KMS-11 (cell line): ENCODE measurements at regions not wholly inside any gene's neighbourhood (a gene's known extent, or its start where the extent isn't known, plus 50 kb on each side); places are given as distances from the start of the nearest gene placed in this dataset.

Experiments
- H2AFZ ChIP-seq: fragments of 200-600 bp; sonication (generic); 2 replicates; pipeline ENCODE4 v1.6.1; 2016; ENCODE audit warnings: antibody characterized with exemption, mixed run types, low read depth
- H3K27ac ChIP-seq: fragments of 200-600 bp; sonication (generic); 2 replicates; pipeline ENCODE4 v1.6.1; 2016; ENCODE audit warnings: mild to moderate bottlenecking, mixed run types
- H3K27me3 ChIP-seq: fragments of 200-600 bp; sonication (generic); 2 replicates; pipeline ENCODE4 v1.6.1; 2017; ENCODE audit warnings: mild to moderate bottlenecking, low read depth, mixed run types, moderate library complexity; ENCODE audit not compliant: insufficient read depth
- H3K36me3 ChIP-seq: fragments of 200-600 bp; sonication (generic); 2 replicates; pipeline ENCODE4 v1.6.1; 2017; ENCODE audit warnings: mild to moderate bottlenecking, mixed run types; ENCODE audit not compliant: insufficient read depth
- H3K4me1 ChIP-seq: fragments of 200-600 bp; sonication (generic); 2 replicates; pipeline ENCODE4 v1.6.1; 2016; ENCODE audit warnings: mild to moderate bottlenecking, low read depth, mixed run types; ENCODE audit not compliant: poor library complexity, severe bottlenecking
- H3K4me2 ChIP-seq: fragments of 200-600 bp; sonication (generic); 2 replicates; pipeline ENCODE4 v1.7.0; 2016; ENCODE audit warnings: mild to moderate bottlenecking, mixed run types
- H3K4me3 ChIP-seq: fragments of 200-600 bp; sonication (generic); IDR thresholded peaks from 2 replicates; pipeline ENCODE4 v1.6.1; 2017; ENCODE audit warnings: low read depth, low read length, mixed read lengths; ENCODE audit not compliant: insufficient read depth
- H3K79me2 ChIP-seq: fragments of 200-600 bp; sonication (generic); 2 replicates; pipeline ENCODE4 v1.6.1; 2016; ENCODE audit warnings: low read depth, mixed run types; ENCODE audit not compliant: insufficient read depth
- H3K9ac ChIP-seq: fragments of 200-600 bp; sonication (generic); 2 replicates; pipeline ENCODE4 v1.6.1; 2016; ENCODE audit warnings: mild to moderate bottlenecking, mixed run types
- H4K20me1 ChIP-seq: fragments of 200-600 bp; sonication (generic); 2 replicates; pipeline ENCODE4 v1.6.1; 2016; ENCODE audit warnings: mild to moderate bottlenecking, mixed run types; ENCODE audit not compliant: insufficient read depth
- CTCF ChIP-seq: fragments of 200-600 bp; sonication (generic); conservative IDR thresholded peaks from 2 replicates; pipeline ENCODE4 v1.6.1; 2017; ENCODE audit warnings: low read depth, mild to moderate bottlenecking, antibody characterized with exemption, low read length, moderate library complexity, mixed read lengths

- Histone ChIP-seq H3K4me1 (no peaks in the 10 kb centered on the region), H3K27ac (no peak overlapping the region), H2AFZ (no peak overlapping the region), H3K79me2 (no peaks in the 10 kb centered on the region), H3K9ac (no peak overlapping the region), H3K27me3 (peaks cover 27% of the 10 kb centered on the region; the same call in 1 of the 2 replicates), H4K20me1 (no peaks in the 10 kb centered on the region), H3K36me3 (no peaks in the 10 kb centered on the region), H3K4me2 (no peak overlapping the region), H3K4me3 (no peak overlapping the region)
- no peak for TF ChIP-seq CTCF
These were observed 61.5 kb downstream of the DLL1 start for GRCh38 chr6:170229396-170229795.

GRCh38 chr6:170228946-170229310 lies 62.0 kb downstream of the DLL1 start:
- H3K4me1 ChIP-seq = no peaks in the 10 kb centered on the region
- H3K4me2 ChIP-seq = no peak overlapping the region
- H3K4me3 ChIP-seq = no peak overlapping the region
- peaks cover 29% of the 10 kb centered on the region; the same call in 1 of the 2 replicates for H3K27me3 ChIP-seq
- H2AFZ ChIP-seq = no peak overlapping the region
- H3K27ac ChIP-seq = no peak overlapping the region
- no peaks in the 10 kb centered on the region for H3K36me3 ChIP-seq
- no peak overlapping the region for H3K9ac ChIP-seq
- no peak for TF ChIP-seq CTCF
- H4K20me1 ChIP-seq = no peaks in the 10 kb centered on the region
- H3K79me2 ChIP-seq = no peaks in the 10 kb centered on the region

GRCh38 chr6:170227996-170228945 lies 62.6 kb downstream of the DLL1 start:
- H3K79me2 ChIP-seq = no peaks in the 10 kb centered on the region
- no peaks in the 10 kb centered on the region for H3K36me3 ChIP-seq
- H3K4me1 ChIP-seq = no peaks in the 10 kb centered on the region
- H3K4me2 ChIP-seq = no peak overlapping the region
- peaks cover 27% of the 10 kb centered on the region; the same call in 1 of the 2 replicates for H3K27me3 ChIP-seq
- H2AFZ ChIP-seq = no peak overlapping the region
- TF ChIP-seq CTCF = no peak
- H4K20me1 ChIP-seq = no peaks in the 10 kb centered on the region
- H3K9ac ChIP-seq = no peak overlapping the region
- H3K27ac ChIP-seq = no peak overlapping the region
- H3K4me3 ChIP-seq = no peak overlapping the region

GRCh38 chr6:170227521-170227983 lies 63.3 kb downstream of the DLL1 start:
- no peak overlapping the region for H3K4me3 ChIP-seq
- no peak overlapping the region for H2AFZ ChIP-seq
- H3K4me1 ChIP-seq = no peaks in the 10 kb centered on the region
- TF ChIP-seq CTCF = no peak
- no peaks in the 10 kb centered on the region for H3K36me3 ChIP-seq
- H3K27ac ChIP-seq = no peak overlapping the region
- no peak overlapping the region for H3K4me2 ChIP-seq
- H3K79me2 ChIP-seq = no peaks in the 10 kb centered on the region
- no peak overlapping the region for H3K9ac ChIP-seq
- no peaks in the 10 kb centered on the region for H4K20me1 ChIP-seq
- H3K27me3 ChIP-seq = peaks cover 24% of the 10 kb centered on the region; the same call in 1 of the 2 replicates
